ENCODE measurements at regions not wholly inside any gene's neighbourhood (a gene's known extent, or its start where the extent isn't known, plus 50 kb on each side); places are given as distances from the start of the nearest gene placed in this dataset.
"Not testable (repeated sequence)": the region's sequence is repeated elsewhere in the genome, so short reads cannot be mapped to it uniquely, and the experiment has no call there.

- H3K9me3 ChIP-seq; intact Hi-C loops (cut with micrococcal nuclease; ENCODE audit: unreplicated experiment); H3K36me3 Mint-ChIP-seq (ENCODE audit: insufficient read depth, unreplicated experiment); H3K27me3 ChIP-seq (replicated peaks; ENCODE audit: control insufficient read depth, insufficient read depth, low read length); POLR2A ChIA-PET; H3K36me3 ChIP-seq (ENCODE audit: control insufficient read depth, insufficient read depth, low read length); DNase-seq; H3K4me3 ChIP-seq (ENCODE audit: low read depth, low read length); H3K4me1 ChIP-seq; H3K4me1 Mint-ChIP-seq (ENCODE audit: low read depth, unreplicated experiment); CTCF ChIA-PET; BruUV-seq (replicated peaks); H3K9me3 Mint-ChIP-seq (ENCODE audit: unreplicated experiment); H3K27me3 Mint-ChIP-seq (ENCODE audit: insufficient read depth, unreplicated experiment); H3K4me3 Mint-ChIP-seq (ENCODE audit: unreplicated experiment); H3K27ac Mint-ChIP-seq (ENCODE audit: unreplicated experiment): not testable (repeated sequence)
Measured at GRCh38 chr22:15880926-15881325, 191.1 kb downstream of the POTEH start.

- CTCF ChIA-PET; H3K36me3 ChIP-seq (ENCODE audit: control insufficient read depth, insufficient read depth, low read length); H3K27ac Mint-ChIP-seq (ENCODE audit: unreplicated experiment); POLR2A ChIA-PET; H3K36me3 Mint-ChIP-seq (ENCODE audit: insufficient read depth, unreplicated experiment); H3K9me3 Mint-ChIP-seq (ENCODE audit: unreplicated experiment); DNase-seq; H3K4me1 Mint-ChIP-seq (ENCODE audit: low read depth, unreplicated experiment); H3K27me3 ChIP-seq (replicated peaks; ENCODE audit: control insufficient read depth, insufficient read depth, low read length); H3K4me3 ChIP-seq (ENCODE audit: low read depth, low read length); BruUV-seq (replicated peaks); intact Hi-C loops (cut with micrococcal nuclease; ENCODE audit: unreplicated experiment); H3K4me1 ChIP-seq; H3K4me3 Mint-ChIP-seq (ENCODE audit: unreplicated experiment); H3K9me3 ChIP-seq; H3K27me3 Mint-ChIP-seq (ENCODE audit: insufficient read depth, unreplicated experiment): not testable (repeated sequence)
Measured at GRCh38 chr22:15904326-15904725, 214.5 kb downstream of the POTEH start.

DNA sequence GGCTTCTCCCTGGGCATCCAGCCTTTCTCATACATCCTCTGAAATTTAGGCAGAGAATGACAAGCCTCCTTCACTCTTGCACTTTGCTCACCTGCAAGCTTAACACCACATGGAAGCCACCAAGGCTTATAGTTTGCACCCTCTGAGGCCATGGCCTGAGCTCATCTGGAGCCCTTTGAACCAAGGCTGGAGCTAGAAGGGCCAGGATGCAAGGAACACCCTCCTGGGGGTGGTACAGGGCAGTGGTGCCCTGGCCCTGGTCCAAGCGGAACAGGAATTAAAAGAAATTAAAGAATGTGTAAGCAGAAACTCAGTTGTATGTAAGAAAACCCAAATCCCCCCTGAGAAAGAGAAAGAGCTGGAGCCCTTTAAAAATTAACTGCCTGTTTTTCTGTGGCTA lies 221.9 kb downstream of the POTEH start:
- DNase-seq; H3K4me3 Mint-ChIP-seq (ENCODE audit: unreplicated experiment); H3K9me3 Mint-ChIP-seq (ENCODE audit: unreplicated experiment); H3K4me1 ChIP-seq; H3K9me3 ChIP-seq; intact Hi-C loops (cut with micrococcal nuclease; ENCODE audit: unreplicated experiment); H3K27me3 ChIP-seq (replicated peaks; ENCODE audit: control insufficient read depth, insufficient read depth, low read length); H3K27me3 Mint-ChIP-seq (ENCODE audit: insufficient read depth, unreplicated experiment); H3K36me3 ChIP-seq (ENCODE audit: control insufficient read depth, insufficient read depth, low read length); H3K36me3 Mint-ChIP-seq (ENCODE audit: insufficient read depth, unreplicated experiment); CTCF ChIA-PET; H3K27ac Mint-ChIP-seq (ENCODE audit: unreplicated experiment); H3K4me3 ChIP-seq (ENCODE audit: low read depth, low read length); H3K4me1 Mint-ChIP-seq (ENCODE audit: low read depth, unreplicated experiment); POLR2A ChIA-PET; BruUV-seq (replicated peaks): not testable (repeated sequence)

DNA sequence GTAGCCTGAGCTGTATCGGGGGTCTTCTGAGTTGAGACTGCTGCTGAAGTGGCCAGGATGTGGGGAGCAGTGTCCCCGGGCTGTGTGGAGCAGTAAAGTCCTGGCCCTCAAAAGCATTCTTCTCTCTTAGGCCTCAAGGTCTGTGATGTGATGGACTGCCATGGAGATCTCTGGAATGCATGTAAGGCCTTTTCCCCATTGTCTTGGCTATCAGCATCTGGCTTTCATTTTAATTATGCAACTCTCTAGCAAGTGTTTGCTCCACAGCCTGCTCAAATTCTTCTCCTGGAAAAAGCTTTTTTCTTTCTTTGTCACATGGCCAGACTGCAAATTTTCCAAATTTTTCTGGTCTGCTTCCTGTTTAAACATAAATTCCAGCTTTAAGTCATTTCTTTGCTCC lies 229.3 kb downstream of the POTEH start:
- intact Hi-C loops (cut with micrococcal nuclease; ENCODE audit: unreplicated experiment); H3K27me3 ChIP-seq (replicated peaks; ENCODE audit: control insufficient read depth, insufficient read depth, low read length); H3K9me3 Mint-ChIP-seq (ENCODE audit: unreplicated experiment); POLR2A ChIA-PET; H3K36me3 Mint-ChIP-seq (ENCODE audit: insufficient read depth, unreplicated experiment); H3K27me3 Mint-ChIP-seq (ENCODE audit: insufficient read depth, unreplicated experiment); BruUV-seq (replicated peaks); CTCF ChIA-PET; H3K9me3 ChIP-seq; H3K4me3 Mint-ChIP-seq (ENCODE audit: unreplicated experiment); H3K4me1 Mint-ChIP-seq (ENCODE audit: low read depth, unreplicated experiment); H3K27ac Mint-ChIP-seq (ENCODE audit: unreplicated experiment); H3K36me3 ChIP-seq (ENCODE audit: control insufficient read depth, insufficient read depth, low read length); H3K4me1 ChIP-seq; H3K4me3 ChIP-seq (ENCODE audit: low read depth, low read length): not testable (repeated sequence)
- peak in 1 of 2 experiments; percentile 1 for DNase-seq

GRCh38 chr22:15920941-15921340 lies 231.1 kb downstream of the POTEH start:
- H3K9me3 Mint-ChIP-seq (ENCODE audit: unreplicated experiment); DNase-seq; H3K9me3 ChIP-seq; H3K27me3 ChIP-seq (replicated peaks; ENCODE audit: control insufficient read depth, insufficient read depth, low read length); H3K27ac Mint-ChIP-seq (ENCODE audit: unreplicated experiment); H3K4me1 ChIP-seq; H3K4me3 ChIP-seq (ENCODE audit: low read depth, low read length); H3K4me1 Mint-ChIP-seq (ENCODE audit: low read depth, unreplicated experiment); H3K27me3 Mint-ChIP-seq (ENCODE audit: insufficient read depth, unreplicated experiment); H3K36me3 ChIP-seq (ENCODE audit: control insufficient read depth, insufficient read depth, low read length); BruUV-seq (replicated peaks); CTCF ChIA-PET; H3K4me3 Mint-ChIP-seq (ENCODE audit: unreplicated experiment); intact Hi-C loops (cut with micrococcal nuclease; ENCODE audit: unreplicated experiment); POLR2A ChIA-PET; H3K36me3 Mint-ChIP-seq (ENCODE audit: insufficient read depth, unreplicated experiment): not testable (repeated sequence)

- H3K9me3 ChIP-seq; H3K4me1 Mint-ChIP-seq (ENCODE audit: low read depth, unreplicated experiment); H3K27me3 Mint-ChIP-seq (ENCODE audit: insufficient read depth, unreplicated experiment); BruUV-seq (replicated peaks); CTCF ChIA-PET; H3K4me3 ChIP-seq (ENCODE audit: low read depth, low read length); H3K4me3 Mint-ChIP-seq (ENCODE audit: unreplicated experiment); H3K4me1 ChIP-seq; POLR2A ChIA-PET; H3K27ac Mint-ChIP-seq (ENCODE audit: unreplicated experiment); H3K27me3 ChIP-seq (replicated peaks; ENCODE audit: control insufficient read depth, insufficient read depth, low read length); intact Hi-C loops (cut with micrococcal nuclease; ENCODE audit: unreplicated experiment); H3K9me3 Mint-ChIP-seq (ENCODE audit: unreplicated experiment); H3K36me3 Mint-ChIP-seq (ENCODE audit: insufficient read depth, unreplicated experiment); H3K36me3 ChIP-seq (ENCODE audit: control insufficient read depth, insufficient read depth, low read length); DNase-seq: not testable (repeated sequence)
Measured at GRCh38 chr22:15922132-15922531, 232.3 kb downstream of the POTEH start.

GRCh38 chr22:15922666-15923065 lies 232.8 kb downstream of the POTEH start:
- DNase-seq; H3K36me3 ChIP-seq (ENCODE audit: control insufficient read depth, insufficient read depth, low read length); H3K36me3 Mint-ChIP-seq (ENCODE audit: insufficient read depth, unreplicated experiment); H3K4me3 ChIP-seq (ENCODE audit: low read depth, low read length); H3K27me3 Mint-ChIP-seq (ENCODE audit: insufficient read depth, unreplicated experiment); H3K27me3 ChIP-seq (replicated peaks; ENCODE audit: control insufficient read depth, insufficient read depth, low read length); H3K4me1 Mint-ChIP-seq (ENCODE audit: low read depth, unreplicated experiment); H3K4me3 Mint-ChIP-seq (ENCODE audit: unreplicated experiment); H3K4me1 ChIP-seq; intact Hi-C loops (cut with micrococcal nuclease; ENCODE audit: unreplicated experiment); BruUV-seq (replicated peaks); CTCF ChIA-PET; POLR2A ChIA-PET; H3K9me3 ChIP-seq; H3K27ac Mint-ChIP-seq (ENCODE audit: unreplicated experiment); H3K9me3 Mint-ChIP-seq (ENCODE audit: unreplicated experiment): not testable (repeated sequence)
